ENCODE measurements at regions not wholly inside any gene's neighbourhood (a gene's known extent, or its start where the extent isn't known, plus 50 kb on each side); places are given as distances from the start of the nearest gene placed in this dataset.
"Not testable (repeated sequence)": the region's sequence is repeated elsewhere in the genome, so short reads cannot be mapped to it uniquely, and the experiment has no call there.

GRCh38 chr4:62528874-62529273 is 1328.7 kb downstream of the ADGRL3 start:
- no peak for DNase-seq (ENCODE audit: low read depth)

DNA sequence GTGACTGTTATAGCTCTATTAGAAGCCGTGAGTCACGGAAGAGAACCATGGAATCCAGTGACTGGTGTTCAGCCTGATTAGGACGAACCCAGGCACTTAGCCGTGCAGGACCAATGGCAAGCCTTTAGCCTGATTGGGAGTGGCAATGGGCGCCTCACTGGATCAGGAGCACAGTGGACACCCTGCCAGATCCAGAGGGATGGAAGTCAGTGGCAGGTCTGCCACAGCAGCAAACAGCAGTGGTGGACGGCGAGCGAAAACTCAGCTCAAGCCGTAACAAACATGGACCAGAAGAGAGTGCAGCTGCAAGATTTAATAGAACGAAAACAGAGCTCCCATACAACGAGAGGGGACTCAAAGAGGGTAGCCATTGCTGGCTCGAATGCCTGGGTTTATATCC is 1326.5 kb downstream of the ADGRL3 start:
- no peak for DNase-seq (ENCODE audit: low read depth)

GRCh38 chr4:62523256-62523655 is 1323.1 kb downstream of the ADGRL3 start:
- DNase-seq (ENCODE audit: low read depth) = no peak

DNA sequence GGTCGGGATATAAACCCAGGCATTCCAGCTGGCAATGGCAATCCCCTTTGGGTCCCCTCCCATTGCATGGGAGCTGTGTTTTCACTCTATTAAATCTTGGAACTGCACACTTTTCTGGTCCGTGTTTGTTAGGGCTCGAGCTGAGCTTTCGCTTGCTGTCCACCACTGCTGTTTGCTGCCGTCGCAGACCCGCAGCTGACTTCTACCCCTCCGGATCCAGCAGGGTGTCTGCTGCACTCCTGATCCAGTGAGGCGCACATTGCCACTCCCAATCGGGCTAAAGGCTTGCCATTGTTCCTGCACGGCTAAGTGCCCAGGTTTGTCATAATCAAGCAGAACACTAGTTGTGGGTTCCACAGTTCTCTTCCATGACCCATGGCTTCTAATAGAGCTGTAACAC is 1322.1 kb downstream of the ADGRL3 start:
- DNase-seq (ENCODE audit: low read depth) = no peak

DNA sequence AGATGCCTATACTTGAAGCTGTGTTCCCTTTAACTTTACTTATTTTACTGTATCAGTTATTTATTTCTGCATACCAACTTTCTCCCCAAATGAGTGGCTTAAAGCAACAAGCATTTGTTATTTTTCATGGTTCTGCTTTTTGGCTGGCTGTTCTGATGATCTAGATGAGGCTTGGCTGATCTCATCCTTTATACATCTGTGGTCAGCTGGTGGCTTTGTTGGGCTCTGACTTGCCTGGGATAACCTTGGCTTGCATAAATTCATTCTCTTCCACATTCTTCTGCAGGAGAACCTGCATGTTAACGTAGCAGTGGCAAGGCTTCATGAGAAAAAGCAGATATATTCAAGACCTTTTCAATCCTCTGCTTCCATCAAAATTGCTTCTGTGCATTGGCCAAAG is 1317.6 kb downstream of the ADGRL3 start:
- DNase-seq (ENCODE audit: low read depth) = no peak

DNA sequence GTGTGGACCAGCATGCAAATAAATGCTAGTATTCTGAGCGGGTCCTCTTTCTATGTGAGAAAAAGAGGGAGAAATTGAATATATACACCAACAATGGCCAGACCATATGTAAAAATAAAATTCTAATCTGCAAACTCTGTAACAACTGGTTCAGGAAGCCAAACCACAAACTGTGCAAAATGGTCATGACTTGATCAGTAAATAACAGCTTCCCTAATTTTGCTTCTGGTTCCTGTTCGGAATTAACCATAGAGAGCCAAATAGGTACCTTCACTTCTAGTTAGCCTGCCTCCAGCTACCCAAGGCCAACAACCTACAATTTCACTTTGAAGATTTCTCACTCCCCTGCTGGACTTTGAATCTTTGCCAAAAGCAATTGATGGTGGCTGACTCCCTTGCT is 1313.2 kb downstream of the ADGRL3 start:
- DNase-seq (ENCODE audit: low read depth) = no peak

- no peak for DNase-seq (ENCODE audit: low read depth)
Measured at GRCh38 chr4:62512271-62512670, 1312.1 kb downstream of the ADGRL3 start.

GRCh38 chr4:62510228-62510627 is 1310.1 kb downstream of the ADGRL3 start:
- DNase-seq (ENCODE audit: low read depth) = no peak

DNA sequence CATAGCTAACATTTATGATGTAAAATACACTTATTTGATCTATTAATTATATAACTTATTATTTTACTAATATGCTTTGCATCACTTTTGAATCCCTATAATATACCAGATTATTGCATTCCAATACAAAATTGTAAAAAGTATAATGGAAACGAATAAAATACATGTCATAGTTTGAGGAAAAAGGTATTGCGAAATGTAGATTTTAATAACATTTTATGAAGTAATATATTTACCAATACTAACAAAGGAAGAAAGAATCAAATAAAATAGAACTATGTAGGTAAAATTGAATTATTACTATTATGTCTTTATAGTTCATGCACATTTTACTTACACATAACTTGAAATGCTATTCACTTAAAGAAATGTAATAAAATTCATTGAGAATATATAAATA is 1300.2 kb downstream of the ADGRL3 start:
- DNase-seq (ENCODE audit: low read depth) = no peak

- no peak for DNase-seq (ENCODE audit: low read depth)
Measured at GRCh38 chr4:62495032-62495431, 1294.9 kb downstream of the ADGRL3 start.

GRCh38 chr4:62491756-62492155 is 1291.6 kb downstream of the ADGRL3 start:
- DNase-seq (ENCODE audit: low read depth) = not testable (repeated sequence)

DNA sequence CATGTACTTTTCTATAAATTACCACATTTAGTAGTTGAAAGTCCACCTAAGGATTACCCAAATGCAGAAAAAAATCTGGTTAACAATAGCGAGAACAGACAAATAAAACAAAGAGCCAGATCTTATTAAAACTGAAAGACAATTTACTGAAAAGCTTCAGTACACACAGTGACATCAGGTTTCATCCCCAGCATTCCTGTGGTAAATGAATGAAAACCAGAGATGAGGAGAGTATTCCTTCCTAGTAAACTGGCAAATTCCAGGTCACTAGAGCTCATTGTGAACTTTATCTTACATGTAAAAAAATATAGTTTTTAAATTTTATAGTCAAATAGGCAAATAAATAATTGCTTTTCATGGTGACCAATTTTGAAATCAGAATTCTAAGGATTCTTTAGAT is 1290.5 kb downstream of the ADGRL3 start:
- DNase-seq (ENCODE audit: low read depth) = no peak

DNA sequence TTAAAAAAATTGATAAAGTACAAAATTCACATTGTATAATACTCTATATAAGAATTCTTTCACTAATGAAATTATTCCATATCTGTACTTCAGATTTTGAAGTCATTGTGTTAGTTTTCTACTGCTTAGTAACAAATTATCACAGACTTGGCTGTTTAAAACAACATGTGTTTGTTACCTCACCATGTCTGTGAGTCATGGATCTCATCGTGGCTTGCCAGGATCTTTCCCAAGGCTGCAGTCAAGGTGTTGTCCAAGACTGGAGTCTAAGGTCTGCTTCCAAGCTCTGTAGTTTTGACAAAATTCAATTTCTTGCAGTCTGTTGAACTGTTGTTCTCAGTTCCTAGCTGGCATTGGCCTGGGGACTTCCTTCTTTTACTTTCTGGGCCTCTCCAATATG is 1286.9 kb downstream of the ADGRL3 start:
- no peak for DNase-seq (ENCODE audit: low read depth)

- no peak for DNase-seq (ENCODE audit: low read depth)
Measured at GRCh38 chr4:62484357-62484756, 1284.2 kb downstream of the ADGRL3 start.

- no peak for DNase-seq (ENCODE audit: low read depth)
Measured at GRCh38 chr4:62482355-62482754, 1282.2 kb downstream of the ADGRL3 start.

- DNase-seq (ENCODE audit: low read depth) = no peak
Measured at GRCh38 chr4:62475596-62475995, 1275.5 kb downstream of the ADGRL3 start.

DNA sequence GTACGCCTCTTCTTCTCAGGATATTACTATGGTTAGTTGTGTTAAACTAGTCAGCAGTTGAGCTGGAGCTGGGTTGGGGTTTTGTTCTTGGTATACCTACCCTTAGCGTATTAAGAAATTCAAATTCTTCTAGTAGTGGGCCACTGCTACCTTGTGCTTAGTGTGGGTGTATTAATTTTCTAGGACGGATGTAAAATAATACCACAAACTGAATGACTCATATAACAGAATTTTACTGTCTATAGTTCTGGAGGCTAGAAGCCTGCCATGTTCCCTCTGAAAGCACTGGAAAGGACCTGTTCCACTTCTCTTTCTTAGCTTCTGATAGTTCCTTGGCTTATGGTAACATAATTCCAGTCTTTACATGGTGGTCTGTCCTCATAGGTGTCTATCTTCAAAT is 1274.7 kb downstream of the ADGRL3 start:
- no peak for DNase-seq (ENCODE audit: low read depth)

- DNase-seq (ENCODE audit: low read depth) = no peak
Measured at GRCh38 chr4:62471021-62471420, 1270.9 kb downstream of the ADGRL3 start.

DNA sequence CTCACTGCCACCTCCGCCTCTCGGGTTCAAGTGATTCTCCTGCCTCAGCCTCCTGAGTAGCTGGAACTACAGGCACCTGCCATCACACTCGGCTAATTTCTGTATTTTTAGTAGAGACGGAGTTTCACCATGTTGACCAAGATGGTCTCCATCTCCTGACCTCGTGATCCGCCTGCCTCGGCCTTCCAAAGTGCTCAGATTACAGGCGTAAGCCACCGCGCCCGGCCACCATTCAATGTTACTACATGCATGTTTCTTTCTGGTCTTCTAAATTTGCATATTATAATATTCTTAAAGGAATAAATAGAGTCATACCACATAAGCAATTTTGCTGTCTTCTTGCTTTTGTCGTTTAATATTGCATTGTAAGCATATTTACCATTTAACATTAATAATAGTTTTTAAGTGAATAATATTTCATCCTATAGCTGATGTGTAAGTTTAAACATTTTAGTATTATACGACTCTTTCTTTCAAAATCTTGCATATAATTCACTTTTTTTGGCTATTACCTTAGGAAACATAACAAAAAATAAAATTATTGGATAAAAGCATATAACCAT is 1270.4 kb downstream of the ADGRL3 start:
- no peak for DNase-seq (ENCODE audit: low read depth)

- DNase-seq (ENCODE audit: low read depth) = no peak
Measured at GRCh38 chr4:62470020-62470419, 1269.9 kb downstream of the ADGRL3 start.

DNA sequence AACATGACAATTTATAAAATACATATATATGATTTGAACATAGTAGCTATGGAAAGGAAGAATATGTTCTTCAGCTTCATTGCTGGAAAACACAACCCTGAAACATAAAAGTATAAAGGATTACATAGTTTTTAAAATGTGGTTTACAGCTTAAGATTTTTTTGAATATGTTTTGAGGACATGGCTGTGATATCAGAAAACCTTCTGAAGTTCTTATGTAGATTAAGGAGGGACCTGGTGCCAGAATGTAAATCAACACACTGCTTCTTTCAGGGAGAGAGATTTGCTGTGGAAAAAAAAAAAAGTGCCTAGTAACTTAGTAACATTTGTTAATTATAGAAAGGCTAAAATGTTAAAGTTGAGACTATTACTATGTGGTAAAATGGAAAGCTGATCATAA is 1261.8 kb downstream of the ADGRL3 start:
- DNase-seq (ENCODE audit: low read depth) = no peak

DNA sequence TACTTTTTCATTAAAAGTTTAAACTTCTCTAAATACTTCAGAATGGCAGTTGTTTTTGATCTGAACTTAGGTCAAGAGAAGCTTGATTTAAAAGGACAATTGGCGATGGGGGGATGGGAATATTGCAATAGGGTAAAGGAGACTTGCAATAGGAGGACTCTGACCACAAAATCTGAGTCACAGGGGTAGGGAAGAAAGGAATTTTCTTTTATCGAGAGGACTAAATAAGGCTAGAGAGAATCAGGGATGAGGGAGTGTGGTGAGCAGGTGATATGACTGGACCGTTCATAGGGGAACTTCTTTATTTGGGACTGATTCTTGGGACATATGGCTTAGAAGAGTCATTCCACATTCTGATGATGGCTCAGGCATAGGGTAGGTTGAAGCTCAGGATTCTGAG is 1260.2 kb downstream of the ADGRL3 start:
- DNase-seq (ENCODE audit: low read depth) = no peak

- no peak for DNase-seq (ENCODE audit: low read depth)
Measured at GRCh38 chr4:62457356-62457755, 1257.2 kb downstream of the ADGRL3 start.

DNA sequence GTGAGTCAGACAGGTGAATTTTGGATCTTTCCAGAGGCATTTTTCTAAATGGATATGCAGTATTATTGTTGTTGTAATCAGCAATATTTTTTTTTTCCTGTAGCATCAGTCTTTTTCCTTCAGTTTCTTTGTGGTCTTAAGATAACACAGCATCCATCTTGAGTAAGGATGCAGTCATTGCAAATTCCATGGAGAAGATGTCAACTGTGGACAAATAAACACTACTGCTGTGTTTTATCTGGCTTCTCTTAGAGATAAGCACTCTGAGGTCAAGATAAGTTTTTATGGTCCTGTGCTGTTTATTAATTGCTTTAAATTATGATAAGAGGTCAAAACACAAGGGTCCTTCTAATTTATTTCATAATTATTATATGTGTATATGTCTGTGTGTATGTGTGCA is 1255.7 kb downstream of the ADGRL3 start:
- no peak for DNase-seq (ENCODE audit: low read depth)

DNA sequence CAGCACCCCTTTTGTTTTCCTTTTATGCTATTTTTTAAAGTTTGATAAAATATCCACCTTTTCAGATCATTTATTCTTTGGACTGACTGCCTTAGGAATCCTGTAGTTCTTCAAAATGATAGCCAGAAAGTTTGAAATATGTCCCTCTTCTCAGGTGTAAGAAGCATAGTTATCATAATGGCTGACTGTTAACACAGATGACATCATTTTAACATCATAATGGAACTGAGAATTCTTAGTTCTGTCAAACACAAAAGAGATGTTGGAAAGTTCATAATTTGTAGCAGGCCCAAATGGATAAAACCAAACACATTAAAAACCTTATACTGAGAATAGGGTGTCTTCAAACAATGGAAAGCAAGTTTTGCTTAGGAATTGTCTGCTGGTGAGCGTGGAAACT is 1254.4 kb downstream of the ADGRL3 start:
- no peak for DNase-seq (ENCODE audit: low read depth)
